ENCODE measurements at regions not wholly inside any gene's neighbourhood (a gene's known extent, or its start where the extent isn't known, plus 50 kb on each side); places are given as distances from the start of the nearest gene placed in this dataset.

DNA sequence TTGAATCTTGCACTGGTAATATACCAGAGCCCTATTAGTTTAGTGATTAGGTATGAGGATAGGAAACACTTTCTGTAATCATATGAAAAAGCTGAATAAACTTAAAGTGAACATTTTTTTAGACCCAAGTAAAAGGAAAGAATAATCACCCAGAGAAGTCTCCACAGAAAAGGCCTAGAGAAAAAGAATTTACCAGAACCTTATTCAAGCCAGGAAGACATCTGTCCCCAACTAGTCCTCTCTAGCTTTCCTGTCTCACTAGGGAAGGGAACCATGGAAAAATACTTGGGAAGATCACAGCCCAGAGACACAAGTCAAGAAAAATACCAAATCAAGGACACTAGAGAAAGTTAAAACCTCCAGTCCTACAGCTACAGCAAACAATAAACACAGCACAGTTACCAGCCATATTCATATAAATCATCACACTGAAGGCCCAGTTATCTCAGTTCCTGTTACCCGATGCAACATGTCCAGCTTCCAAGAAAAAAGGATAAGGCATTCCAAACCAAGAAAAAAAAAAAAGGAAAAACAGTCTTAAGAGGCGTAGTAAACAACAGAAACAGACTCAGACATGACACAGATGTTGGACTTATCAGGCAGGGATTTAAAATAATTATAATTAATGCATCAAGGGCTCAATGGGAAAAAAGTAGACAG is 461.5 kb downstream of the IRS1 start:
- no peak overlapping the region for H3K27ac ChIP-seq (ENCODE audit: extremely low read depth, low read depth, low read length)
- H3K9me3 ChIP-seq (ENCODE audit: control insufficient read depth, insufficient read depth, low read depth, low read length), result no peaks in the 10 kb centered on the region
- ChIA-PET POLR2A (no interaction called here), CTCF (interaction anchor here (0.9 kb wide), 1 partner anchor 123 kb away, joined by 3 read pairs; no protein-coding TSS in a partner anchor)
- no peak overlapping the region for H3K4me3 ChIP-seq (ENCODE audit: low read depth, low read length)
- H3K36me3 ChIP-seq (ENCODE audit: control insufficient read depth in 2 of 2, insufficient read depth in 1 of 2, low read length in 2 of 2), result no peaks in the 10 kb centered on the region
- TF ChIP-seq ZNF146 (tag by site-specific recombination; IDR thresholded peaks at IDR 0.05), result no peak
- TF ChIP-seq BCL11B (tag by site-specific recombination; IDR thresholded peaks at IDR 0.05; ENCODE audit: low read depth), result no peak
- no peak for TF ChIP-seq GLIS1 (tag by site-specific recombination; IDR thresholded peaks at IDR 0.05)
- TF ChIP-seq ZNF202 (tag by site-specific recombination; IDR thresholded peaks at IDR 0.05; ENCODE audit: borderline replicate concordance), result no peak
- TF ChIP-seq ZNF777 (tag by site-specific recombination; IDR thresholded peaks at IDR 0.05; ENCODE audit: borderline replicate concordance), result no peak
- TF ChIP-seq ZSCAN23 (tag by site-specific recombination; IDR thresholded peaks at IDR 0.05), result no peak
- no peak for TF ChIP-seq KLF8 (tag by site-specific recombination; IDR thresholded peaks at IDR 0.05)
- TF ChIP-seq ZNF549 (tag by site-specific recombination; IDR thresholded peaks at IDR 0.05), result no peak
- no peak for TF ChIP-seq SALL2 (tag by site-specific recombination; IDR thresholded peaks at IDR 0.05; ENCODE audit: borderline replicate concordance)
- no peak for TF ChIP-seq ZNF140 (tag by site-specific recombination; IDR thresholded peaks at IDR 0.05)
- TF ChIP-seq ZNF48 (tag by site-specific recombination; IDR thresholded peaks at IDR 0.05), result no peak
- TF ChIP-seq, protein P1, sequence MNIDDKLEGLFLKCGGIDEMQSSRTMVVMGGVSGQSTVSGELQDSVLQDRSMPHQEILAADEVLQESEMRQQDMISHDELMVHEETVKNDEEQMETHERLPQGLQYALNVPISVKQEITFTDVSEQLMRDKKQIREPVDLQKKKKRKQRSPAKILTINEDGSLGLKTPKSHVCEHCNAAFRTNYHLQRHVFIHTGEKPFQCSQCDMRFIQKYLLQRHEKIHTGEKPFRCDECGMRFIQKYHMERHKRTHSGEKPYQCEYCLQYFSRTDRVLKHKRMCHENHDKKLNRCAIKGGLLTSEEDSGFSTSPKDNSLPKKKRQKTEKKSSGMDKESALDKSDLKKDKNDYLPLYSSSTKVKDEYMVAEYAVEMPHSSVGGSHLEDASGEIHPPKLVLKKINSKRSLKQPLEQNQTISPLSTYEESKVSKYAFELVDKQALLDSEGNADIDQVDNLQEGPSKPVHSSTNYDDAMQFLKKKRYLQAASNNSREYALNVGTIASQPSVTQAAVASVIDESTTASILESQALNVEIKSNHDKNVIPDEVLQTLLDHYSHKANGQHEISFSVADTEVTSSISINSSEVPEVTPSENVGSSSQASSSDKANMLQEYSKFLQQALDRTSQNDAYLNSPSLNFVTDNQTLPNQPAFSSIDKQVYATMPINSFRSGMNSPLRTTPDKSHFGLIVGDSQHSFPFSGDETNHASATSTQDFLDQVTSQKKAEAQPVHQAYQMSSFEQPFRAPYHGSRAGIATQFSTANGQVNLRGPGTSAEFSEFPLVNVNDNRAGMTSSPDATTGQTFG (tag by site-specific recombination; IDR thresholded peaks at IDR 0.05; ENCODE audit: borderline replicate concordance), result no peak
- no peaks in the 10 kb centered on the region for H3K4me1 ChIP-seq (ENCODE audit: control insufficient read depth, insufficient read depth, low read length)

DNA sequence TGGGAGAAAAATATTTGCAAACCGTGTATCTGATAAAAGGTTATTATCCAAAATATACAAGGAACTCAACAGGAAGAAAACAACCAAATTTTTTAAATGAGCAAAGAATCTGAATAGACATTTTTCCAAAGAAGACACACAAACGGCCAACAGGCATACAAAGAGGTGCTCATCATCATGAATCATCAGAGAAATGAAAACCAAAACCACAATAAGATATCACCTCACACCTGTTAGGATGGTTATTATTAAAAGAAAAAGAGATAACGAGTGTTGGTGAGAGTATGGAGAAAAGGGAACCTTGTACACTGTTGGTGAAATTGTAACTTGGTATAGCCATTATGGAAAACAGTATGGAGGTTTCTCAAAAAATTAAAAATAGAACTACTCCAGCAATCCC is 463.3 kb downstream of the IRS1 start:
- no peak overlapping the region for H3K27ac ChIP-seq (ENCODE audit: extremely low read depth, low read depth, low read length)
- TF ChIP-seq ZNF664 (tag by site-specific recombination; IDR thresholded peaks at IDR 0.05) (no peak), SP7 (tag by site-specific recombination; IDR thresholded peaks at IDR 0.05) (no peak), ZNF169 (tag by site-specific recombination; IDR thresholded peaks at IDR 0.05) (no peak), ZNF529 (tag by site-specific recombination; IDR thresholded peaks at IDR 0.05; ENCODE audit: insufficient replicate concordance) (no peak), ZNF530 (tag by site-specific recombination; IDR thresholded peaks at IDR 0.05; ENCODE audit: low read depth) (no peak), ZXDB (tag by site-specific recombination; IDR thresholded peaks at IDR 0.05) (no peak), ZBTB7A (tag by site-specific recombination; IDR thresholded peaks at IDR 0.05; ENCODE audit: low read depth) (no peak), ZBTB1 (tag by site-specific recombination; IDR thresholded peaks at IDR 0.05) (no peak), ZBTB8A (tag by site-specific recombination; IDR thresholded peaks at IDR 0.05) (no peak), MEIS1 (CRISPR knock-in tag; IDR thresholded peaks at IDR 0.05; ENCODE audit: borderline replicate concordance) (no peak), GLI2 (tag by site-specific recombination; IDR thresholded peaks at IDR 0.05; ENCODE audit: borderline replicate concordance, low read depth) (no peak), HOXD13 (CRISPR knock-in tag; IDR thresholded peaks at IDR 0.05; ENCODE audit: borderline replicate concordance) (no peak)
- TF ChIP-seq, protein P2, sequence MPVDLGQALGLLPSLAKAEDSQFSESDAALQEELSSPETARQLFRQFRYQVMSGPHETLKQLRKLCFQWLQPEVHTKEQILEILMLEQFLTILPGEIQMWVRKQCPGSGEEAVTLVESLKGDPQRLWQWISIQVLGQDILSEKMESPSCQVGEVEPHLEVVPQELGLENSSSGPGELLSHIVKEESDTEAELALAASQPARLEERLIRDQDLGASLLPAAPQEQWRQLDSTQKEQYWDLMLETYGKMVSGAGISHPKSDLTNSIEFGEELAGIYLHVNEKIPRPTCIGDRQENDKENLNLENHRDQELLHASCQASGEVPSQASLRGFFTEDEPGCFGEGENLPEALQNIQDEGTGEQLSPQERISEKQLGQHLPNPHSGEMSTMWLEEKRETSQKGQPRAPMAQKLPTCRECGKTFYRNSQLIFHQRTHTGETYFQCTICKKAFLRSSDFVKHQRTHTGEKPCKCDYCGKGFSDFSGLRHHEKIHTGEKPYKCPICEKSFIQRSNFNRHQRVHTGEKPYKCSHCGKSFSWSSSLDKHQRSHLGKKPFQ (tag by site-specific recombination; IDR thresholded peaks at IDR 0.05), result no peak
- TF ChIP-seq, protein P3, sequence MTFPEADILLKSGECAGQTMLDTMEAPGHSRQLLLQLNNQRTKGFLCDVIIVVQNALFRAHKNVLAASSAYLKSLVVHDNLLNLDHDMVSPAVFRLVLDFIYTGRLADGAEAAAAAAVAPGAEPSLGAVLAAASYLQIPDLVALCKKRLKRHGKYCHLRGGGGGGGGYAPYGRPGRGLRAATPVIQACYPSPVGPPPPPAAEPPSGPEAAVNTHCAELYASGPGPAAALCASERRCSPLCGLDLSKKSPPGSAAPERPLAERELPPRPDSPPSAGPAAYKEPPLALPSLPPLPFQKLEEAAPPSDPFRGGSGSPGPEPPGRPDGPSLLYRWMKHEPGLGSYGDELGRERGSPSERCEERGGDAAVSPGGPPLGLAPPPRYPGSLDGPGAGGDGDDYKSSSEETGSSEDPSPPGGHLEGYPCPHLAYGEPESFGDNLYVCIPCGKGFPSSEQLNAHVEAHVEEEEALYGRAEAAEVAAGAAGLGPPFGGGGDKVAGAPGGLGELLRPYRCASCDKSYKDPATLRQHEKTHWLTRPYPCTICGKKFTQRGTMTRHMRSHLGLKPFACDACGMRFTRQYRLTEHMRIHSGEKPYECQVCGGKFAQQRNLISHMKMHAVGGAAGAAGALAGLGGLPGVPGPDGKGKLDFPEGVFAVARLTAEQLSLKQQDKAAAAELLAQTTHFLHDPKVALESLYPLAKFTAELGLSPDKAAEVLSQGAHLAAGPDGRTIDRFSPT (tag by site-specific recombination; IDR thresholded peaks at IDR 0.05), result no peak
- TF ChIP-seq, protein P4, sequence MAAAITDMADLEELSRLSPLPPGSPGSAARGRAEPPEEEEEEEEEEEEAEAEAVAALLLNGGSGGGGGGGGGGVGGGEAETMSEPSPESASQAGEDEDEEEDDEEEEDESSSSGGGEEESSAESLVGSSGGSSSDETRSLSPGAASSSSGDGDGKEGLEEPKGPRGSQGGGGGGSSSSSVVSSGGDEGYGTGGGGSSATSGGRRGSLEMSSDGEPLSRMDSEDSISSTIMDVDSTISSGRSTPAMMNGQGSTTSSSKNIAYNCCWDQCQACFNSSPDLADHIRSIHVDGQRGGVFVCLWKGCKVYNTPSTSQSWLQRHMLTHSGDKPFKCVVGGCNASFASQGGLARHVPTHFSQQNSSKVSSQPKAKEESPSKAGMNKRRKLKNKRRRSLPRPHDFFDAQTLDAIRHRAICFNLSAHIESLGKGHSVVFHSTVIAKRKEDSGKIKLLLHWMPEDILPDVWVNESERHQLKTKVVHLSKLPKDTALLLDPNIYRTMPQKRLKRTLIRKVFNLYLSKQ (tag by site-specific recombination; IDR thresholded peaks at IDR 0.05; ENCODE audit: borderline replicate concordance), result no peak
- TF ChIP-seq, protein P5, sequence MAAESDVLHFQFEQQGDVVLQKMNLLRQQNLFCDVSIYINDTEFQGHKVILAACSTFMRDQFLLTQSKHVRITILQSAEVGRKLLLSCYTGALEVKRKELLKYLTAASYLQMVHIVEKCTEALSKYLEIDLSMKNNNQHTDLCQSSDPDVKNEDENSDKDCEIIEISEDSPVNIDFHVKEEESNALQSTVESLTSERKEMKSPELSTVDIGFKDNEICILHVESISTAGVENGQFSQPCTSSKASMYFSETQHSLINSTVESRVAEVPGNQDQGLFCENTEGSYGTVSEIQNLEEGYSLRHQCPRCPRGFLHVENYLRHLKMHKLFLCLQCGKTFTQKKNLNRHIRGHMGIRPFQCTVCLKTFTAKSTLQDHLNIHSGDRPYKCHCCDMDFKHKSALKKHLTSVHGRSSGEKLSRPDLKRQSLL (tag by site-specific recombination; IDR thresholded peaks at IDR 0.05), result no peak

More for the DNA sequence above, 463.3 kb downstream of the IRS1 start:
- H3K36me3 ChIP-seq (ENCODE audit: control insufficient read depth in 2 of 2, insufficient read depth in 1 of 2, low read length in 2 of 2), result no peaks in the 10 kb centered on the region
- CTCF ChIA-PET, result no interaction called here
- H3K4me1 ChIP-seq (ENCODE audit: control insufficient read depth, insufficient read depth, low read length), result no peaks in the 10 kb centered on the region
- H3K4me3 ChIP-seq (ENCODE audit: low read depth, low read length), result no peak overlapping the region
- H3K9me3 ChIP-seq (ENCODE audit: control insufficient read depth, insufficient read depth, low read depth, low read length), result no peaks in the 10 kb centered on the region
- POLR2A ChIA-PET, result no interaction called here
